Peyer's patch (tissue), 4 donors: ENCODE measurements at regions not wholly inside any gene's neighbourhood (a gene's known extent, or its start where the extent isn't known, plus 50 kb on each side); places are given as distances from the start of the nearest gene placed in this dataset.
"Not testable (repeated sequence)": the region's sequence is repeated elsewhere in the genome, so short reads cannot be mapped to it uniquely, and the experiment has no call there.

ENCODE experiments used
- CTCF ChIP-seq, 6 experiments: fragments of 450-650 bp in 4 of 6; fragments of 200-600 bp in 2 of 6; sonication (generic) in 1 of 6; IDR thresholded peaks; one replicate each; pipeline ENCODE4 v1.5.1; 2017 to 2019; ENCODE audit warnings: antibody characterized with exemption in 6 of 6, mild to moderate bottlenecking in 3 of 6, moderate library complexity in 1 of 6
- POLR2A ChIP-seq, 2 donors: fragments of 450-650 bp; IDR thresholded peaks; one replicate each; pipeline ENCODE4 v1.5.1; 2017; ENCODE audit warnings: antibody characterized with exemption in 2 of 2, mild to moderate bottlenecking in 2 of 2, moderate library complexity in 2 of 2

DNA sequence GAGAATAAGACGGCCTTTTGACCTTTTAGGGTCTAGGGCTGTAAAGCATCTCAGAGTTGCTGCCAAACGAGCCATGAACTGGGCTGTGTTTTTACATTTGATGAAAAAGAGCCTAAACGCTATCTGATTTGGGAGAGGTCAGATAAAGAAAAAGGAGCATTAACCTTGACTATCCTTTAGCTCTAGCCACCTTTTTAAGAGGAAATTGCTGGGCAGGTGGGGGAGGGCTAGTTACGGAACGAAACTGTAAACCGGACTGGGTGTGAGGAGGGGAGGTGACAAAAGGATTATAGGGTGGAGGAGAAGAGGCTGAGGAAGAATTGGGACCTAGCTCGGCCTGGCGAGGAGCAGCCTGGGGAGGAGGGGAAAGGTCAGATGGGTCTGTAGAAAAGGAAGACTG is 68.4 kb downstream of the RAP2B start:
- not testable (repeated sequence) for TF ChIP-seq POLR2A, CTCF (IDR thresholded peaks at IDR 0.05)
